Thymus (tissue), 11 donors: ENCODE measurements at regions not wholly inside any gene's neighbourhood (a gene's known extent, or its start where the extent isn't known, plus 50 kb on each side); places are given as distances from the start of the nearest gene placed in this dataset.
"Not testable (repeated sequence)": the region's sequence is repeated elsewhere in the genome, so short reads cannot be mapped to it uniquely, and the experiment has no call there.

ENCODE experiments used
- DNase-seq, 9 donors: peaks; one replicate each; pipeline ENCODE4 v3.0.0-alpha.2; 2013; ENCODE audit warnings: low spot score in 9 of 9, low read depth in 6 of 9, missing footprints in 1 of 9
- H3K27ac ChIP-seq, 2 donors: one replicate each; pipeline ENCODE4 v1.5.1; 2013; ENCODE audit warnings: control low read depth in 1 of 2, low read depth in 1 of 2, low read length in 1 of 2, mild to moderate bottlenecking in 1 of 2, moderate library complexity in 1 of 2
- H3K27me3 ChIP-seq, 2 donors: one replicate each; pipeline ENCODE4 v1.5.1; 2013; ENCODE audit warnings: low read length in 1 of 2; ENCODE audit not compliant: control insufficient read depth in 2 of 2, insufficient read depth in 1 of 2
- H3K36me3 ChIP-seq, 2 donors: one replicate each; pipeline ENCODE4 v1.5.1; 2013; ENCODE audit warnings: low read length in 1 of 2, mild to moderate bottlenecking in 1 of 2, moderate library complexity in 1 of 2; ENCODE audit not compliant: control insufficient read depth in 2 of 2, insufficient read depth in 2 of 2
- H3K4me1 ChIP-seq, 2 donors: one replicate each; pipeline ENCODE4 v1.5.1; 2013; ENCODE audit warnings: low read length in 2 of 2; ENCODE audit not compliant: control insufficient read depth in 2 of 2, insufficient read depth in 2 of 2
- H3K4me3 ChIP-seq, 2 donors: one replicate each; pipeline ENCODE4 v1.5.1; 2013; ENCODE audit warnings: low read length in 2 of 2, control low read depth in 1 of 2, mild to moderate bottlenecking in 1 of 2
- H3K9me3 ChIP-seq, 2 donors: one replicate each; pipeline ENCODE4 v1.5.1; 2013; ENCODE audit warnings: low read length in 1 of 2, mild to moderate bottlenecking in 1 of 2; ENCODE audit not compliant: control insufficient read depth in 2 of 2, insufficient read depth in 1 of 2
- whole genome bisulfite sequencing: extraction: QIAGEN DNeasy Blood & Tissue Kit; methylation state at CpG from one replicate; pipeline ENCODE4 v1.1.7; 2013; 5-methylcytosine and 5-hydroxymethylcytosine counted together
- donor health status: healthy.

DNA sequence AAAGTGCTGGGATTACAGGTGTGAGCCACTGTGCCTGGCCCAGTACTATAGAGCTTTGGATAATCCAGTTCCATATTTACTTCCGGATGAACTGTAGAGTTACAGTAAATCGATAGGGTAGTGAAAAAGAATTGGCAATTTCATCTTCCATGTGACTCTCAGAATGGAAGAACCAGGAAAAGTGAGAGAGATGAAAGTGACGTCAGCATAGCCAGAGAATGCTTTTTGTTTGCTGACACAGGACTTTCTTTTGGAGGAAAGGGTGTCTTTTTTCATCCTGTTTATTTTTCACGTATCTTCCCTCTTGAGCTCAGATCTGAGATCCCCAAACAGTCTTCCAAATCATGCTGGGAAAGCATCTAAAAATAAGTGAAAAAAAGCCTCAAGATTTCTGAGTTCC, 91.2 kb upstream of the KCNAB1 start:
- no peaks in the 10 kb centered on the region for H3K36me3 ChIP-seq
- H3K27ac ChIP-seq: no peak overlapping the region
- H3K27me3 ChIP-seq: no peaks in the 10 kb centered on the region
- H3K4me1 ChIP-seq: no peaks in the 10 kb centered on the region
- DNase-seq: no peak
- H3K4me3 ChIP-seq: no peak overlapping the region
- 96% methylated on average over 4 of the region's 4 CpGs for WGBS
- H3K9me3 ChIP-seq: no peaks in the 10 kb centered on the region

DNA sequence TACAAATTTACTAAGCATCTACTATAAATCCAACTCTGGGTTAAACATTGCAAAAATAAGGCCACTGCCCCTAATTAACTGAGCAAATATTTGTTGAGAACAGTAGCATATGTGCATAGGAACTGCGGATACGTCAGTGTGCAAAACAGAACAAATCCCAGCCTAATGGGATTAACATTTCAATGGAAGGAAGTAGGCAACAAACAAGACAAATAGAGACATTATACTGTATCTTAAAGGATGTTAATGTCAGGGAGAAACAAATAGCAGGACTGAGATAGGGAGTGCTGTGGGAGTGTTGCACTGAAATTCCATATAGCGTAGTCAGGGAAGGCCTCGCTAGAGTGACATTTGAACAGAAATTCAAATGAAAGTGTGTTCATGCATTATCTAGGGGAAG, 89.7 kb upstream of the KCNAB1 start:
- H3K4me1 ChIP-seq: no peaks in the 10 kb centered on the region
- H3K9me3 ChIP-seq: no peaks in the 10 kb centered on the region
- no peak for DNase-seq
- WGBS: 98% methylated on average over 4 of the region's 4 CpGs
- no peaks in the 10 kb centered on the region for H3K36me3 ChIP-seq
- H3K27ac ChIP-seq: no peak overlapping the region
- H3K4me3 ChIP-seq: no peak overlapping the region
- H3K27me3 ChIP-seq: no peaks in the 10 kb centered on the region

GRCh38 chr3:156033428-156033827, 87.0 kb upstream of the KCNAB1 start:
- Histone ChIP-seq H3K27me3 (no peaks in the 10 kb centered on the region), H3K36me3 (no peaks in the 10 kb centered on the region), H3K4me3 (no peak overlapping the region), H3K9me3 (no peaks in the 10 kb centered on the region), H3K4me1 (no peaks in the 10 kb centered on the region), H3K27ac (no peak overlapping the region)
- WGBS: 96% methylated on average over 5 of the region's 5 CpGs
- no peak for DNase-seq

DNA sequence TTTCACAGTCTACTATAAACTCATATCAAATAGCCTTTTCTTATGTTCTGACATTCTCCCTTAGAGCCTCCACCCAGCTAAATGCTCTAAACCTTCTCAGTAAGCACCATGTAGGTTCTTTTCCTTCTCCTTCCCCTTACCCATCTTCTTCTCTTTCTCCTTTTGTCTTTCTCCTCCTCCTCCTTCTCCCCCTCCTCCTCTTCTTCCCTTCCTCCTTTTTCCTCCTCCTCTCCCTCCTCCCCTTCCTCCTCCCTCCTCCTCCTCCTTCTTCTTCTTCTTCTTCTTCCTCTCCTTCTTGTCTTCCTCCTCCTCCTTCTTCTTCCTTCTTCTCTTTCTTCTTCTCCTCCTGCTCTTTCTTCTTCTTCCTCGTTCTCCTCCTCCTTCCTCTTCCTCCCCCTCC, 85.2 kb upstream of the KCNAB1 start:
- H3K4me3 ChIP-seq: no peak overlapping the region
- no peak for DNase-seq
- H3K4me1 ChIP-seq: no peaks in the 10 kb centered on the region
- no peaks in the 10 kb centered on the region for H3K36me3 ChIP-seq
- 92% methylated on average over 1 of the region's 1 CpG for WGBS
- H3K9me3 ChIP-seq: no peaks in the 10 kb centered on the region
- no peaks in the 10 kb centered on the region for H3K27me3 ChIP-seq
- no peak overlapping the region for H3K27ac ChIP-seq

- Histone ChIP-seq H3K9me3 (no peaks in the 10 kb centered on the region), H3K27me3 (no peaks in the 10 kb centered on the region), H3K36me3 (no peaks in the 10 kb centered on the region), H3K27ac (no peak overlapping the region), H3K4me3 (no peak overlapping the region), H3K4me1 (no peaks in the 10 kb centered on the region)
- DNase-seq: no peak
- 95% methylated on average over 6 of the region's 6 CpGs for WGBS
Observed at GRCh38 chr3:156036258-156037053, 83.9 kb upstream of the KCNAB1 start.

GRCh38 chr3:156037356-156037755, 83.0 kb upstream of the KCNAB1 start:
- Histone ChIP-seq H3K4me3 (no peak overlapping the region), H3K4me1 (no peaks in the 10 kb centered on the region), H3K36me3 (no peaks in the 10 kb centered on the region), H3K27ac (no peak overlapping the region), H3K27me3 (no peaks in the 10 kb centered on the region), H3K9me3 (no peaks in the 10 kb centered on the region)
- DNase-seq: no peak

- DNase-seq: no peak
- Histone ChIP-seq H3K4me3 (no peak overlapping the region), H3K27ac (no peak overlapping the region), H3K4me1 (no peaks in the 10 kb centered on the region), H3K36me3 (no peaks in the 10 kb centered on the region), H3K27me3 (no peaks in the 10 kb centered on the region), H3K9me3 (no peaks in the 10 kb centered on the region)
- 94% methylated on average over 1 of the region's 1 CpG for WGBS
Observed at GRCh38 chr3:156038869-156039268, 81.5 kb upstream of the KCNAB1 start.

DNA sequence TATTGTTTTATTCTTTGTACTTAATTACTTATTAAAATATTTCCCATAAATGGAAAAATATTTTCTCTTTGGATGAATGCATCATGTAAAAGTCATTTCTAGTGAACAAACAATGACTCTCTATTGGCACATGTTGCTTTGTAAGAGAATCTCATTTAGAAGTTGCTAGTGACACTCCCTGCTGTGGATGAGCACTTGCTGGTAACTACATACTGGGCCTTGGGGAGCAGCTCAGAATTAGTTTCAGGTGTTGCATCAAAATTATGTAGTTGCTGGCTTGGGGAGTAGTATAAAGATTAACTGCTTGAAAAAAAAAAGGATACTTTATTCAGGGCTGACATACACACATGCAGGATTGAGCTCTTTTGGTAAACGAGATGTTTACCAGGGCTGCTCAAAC, 80.3 kb upstream of the KCNAB1 start:
- H3K9me3 ChIP-seq: no peaks in the 10 kb centered on the region
- no peaks in the 10 kb centered on the region for H3K27me3 ChIP-seq
- H3K4me1 ChIP-seq: no peaks in the 10 kb centered on the region
- WGBS: 98% methylated on average over 1 of the region's 1 CpG
- H3K27ac ChIP-seq: no peak overlapping the region
- H3K4me3 ChIP-seq: no peak overlapping the region
- no peak for DNase-seq
- H3K36me3 ChIP-seq: no peaks in the 10 kb centered on the region

DNA sequence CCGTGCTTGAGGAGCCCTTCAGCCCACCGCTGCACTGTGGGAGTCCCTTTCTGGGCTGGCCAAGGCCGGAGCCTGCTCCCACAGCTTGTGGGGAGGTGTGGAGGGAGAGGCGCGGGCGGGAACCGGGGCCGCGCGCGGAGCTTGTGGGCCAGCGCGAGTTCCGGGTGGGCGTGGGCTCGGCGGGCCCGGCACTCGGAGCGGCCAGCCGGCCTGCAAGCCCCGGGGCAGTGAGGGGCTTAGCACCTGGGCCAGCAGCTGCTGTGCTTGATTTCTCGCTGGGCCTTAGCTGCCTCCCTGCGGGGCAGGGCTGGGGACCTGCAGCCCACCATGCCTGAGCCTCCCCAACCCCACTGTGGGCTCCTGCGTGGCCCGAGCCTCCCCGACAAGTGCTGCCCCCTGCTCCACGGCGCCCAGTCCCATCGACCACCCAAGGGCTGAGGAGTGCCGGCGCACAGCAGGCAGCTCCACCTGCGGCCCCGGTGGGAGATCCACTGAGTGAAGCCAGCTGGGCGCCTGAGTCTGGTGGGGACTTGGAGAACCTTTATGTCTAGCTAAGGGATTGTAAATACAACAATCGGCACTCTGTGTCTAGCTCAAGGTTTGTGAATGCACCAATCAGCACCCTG, 79.0 kb upstream of the KCNAB1 start:
- WGBS: 96% methylated on average over 36 of the region's 36 CpGs
- H3K27me3 ChIP-seq, H3K36me3 ChIP-seq, H3K4me1 ChIP-seq, DNase-seq, H3K4me3 ChIP-seq, H3K9me3 ChIP-seq, H3K27ac ChIP-seq: not testable (repeated sequence)
